HCT116 (cell line): ENCODE measurements at regions not wholly inside any gene's neighbourhood (a gene's known extent, or its start where the extent isn't known, plus 50 kb on each side); places are given as distances from the start of the nearest gene placed in this dataset.

Experiments
- ATAC-seq: fragments of 200-7000 bp; cut with Tn5 transposase; 2 replicates; pipeline ENCODE4 v1.9.1; 2020; ENCODE audit warnings: mild to moderate bottlenecking, moderate library complexity
- BruUV-seq: library from RNA; stranded (reverse); fragments of 400-500 nt; replicated peaks from 2 replicates; lab custom pipeline; 2021; lab: Mats Ljungman, UMichigan
- CTCF ChIA-PET: fragments of 300-600 bp; sonication (Branson Sonifier 250); formaldehyde crosslinking; loops from one replicate; lab custom pipeline; 2021; ENCODE audit warnings: antibody characterized with exemption; lab: Charles Lee
- POLR2A ChIA-PET: fragments of 300-600, 350-600 bp; sonication (Branson Sonifier 250); formaldehyde crosslinking; loops from one replicate; lab custom pipeline; 2021; ENCODE audit warnings: antibody characterized with exemption; lab: Charles Lee
- RAD21 ChIA-PET, 2 experiments: fragments of 300-600 bp; sonication (Branson Sonifier 250); formaldehyde crosslinking; loops; one replicate each; lab custom pipeline; 2023; ENCODE audit warnings: low total read pairs in 2 of 2; ENCODE audit not compliant: uncharacterized antibody in 2 of 2, unreplicated experiment in 2 of 2, low non-redundant PET in 1 of 2; lab: Charles Lee
- DNase-seq: peaks from one replicate; pipeline ENCODE4 v3.0.0-alpha.2; 2010; ENCODE audit warnings: low read depth, low spot score
- H2AFZ ChIP-seq: fragments of 200-600 bp; shearing (Covaris generic), sonication (generic); 2 replicates; pipeline ENCODE4 v1.6.1; 2017; ENCODE audit warnings: low read depth, mixed run types, mixed read lengths, antibody characterized with exemption, low read length; ENCODE audit not compliant: poor library complexity, severe bottlenecking
- H3K27ac ChIP-seq: 2 replicates; pipeline ENCODE4 v1.5.1; 2012; ENCODE audit warnings: low read depth, low read length
- H3K27me3 ChIP-seq: fragments of 200-600 bp; sonication (generic); 2 replicates; pipeline ENCODE4 v1.6.1; 2016; ENCODE audit warnings: mixed run types, low read length, mixed read lengths; ENCODE audit not compliant: insufficient read depth
- H3K36me3 ChIP-seq, 2 experiments: fragments of 200-500 bp in 1 of 2; fragments of 200-600 bp in 1 of 2; sonication (Bioruptor generic) in 1 of 2; sonication (generic) in 1 of 2; 2 replicates each; pipeline versions ENCODE4 v1.5.1 to v1.6.1; 2014 to 2016; ENCODE audit warnings: low read length in 2 of 2, inconsistent platforms in 1 of 2, mixed read lengths in 1 of 2, mixed run types in 1 of 2; ENCODE audit not compliant: insufficient read depth in 2 of 2, control insufficient read depth in 1 of 2
- H3K4me1 ChIP-seq, 2 experiments: fragments of 200-600 bp in 1 of 2; sonication (generic) in 1 of 2; 2 replicates each; pipeline versions ENCODE4 v1.5.1 to v1.6.1; 2012 to 2017; ENCODE audit warnings: low read length in 2 of 2, inconsistent platforms in 1 of 2, mild to moderate bottlenecking in 1 of 2, mixed read lengths in 1 of 2, mixed run types in 1 of 2, moderate library complexity in 1 of 2; ENCODE audit not compliant: insufficient read depth in 2 of 2, control insufficient read depth in 1 of 2
- H3K4me2 ChIP-seq: fragments of 200-600 bp; sonication (generic); 2 replicates; pipeline ENCODE4 v1.6.1; 2017; ENCODE audit warnings: mixed run types, low read length, mixed read lengths
- H3K4me3 ChIP-seq, 2 experiments: fragments of 200-600 bp in 1 of 2; sonication (generic) in 1 of 2; replicated peaks in 1 of 2; 2 replicates each; pipeline ENCODE4 v1.5.1; 2011 to 2016; ENCODE audit warnings: low read length in 2 of 2, control low read depth in 1 of 2, low read depth in 1 of 2, mild to moderate bottlenecking in 1 of 2, mixed read lengths in 1 of 2, mixed run types in 1 of 2
- H3K79me2 ChIP-seq: fragments of 200-600 bp; sonication (generic); 2 replicates; pipeline ENCODE4 v1.6.1; 2017; ENCODE audit warnings: mild to moderate bottlenecking, mixed run types, low read length, moderate library complexity, mixed read lengths; ENCODE audit not compliant: insufficient read depth
- H3K9ac ChIP-seq: fragments of 200-600 bp; sonication (generic); 2 replicates; pipeline ENCODE4 v1.6.1; 2016; ENCODE audit warnings: low read length, mixed read lengths
- H3K9me2 ChIP-seq: fragments of 200-600 bp; sonication (generic), shearing (Covaris generic); 2 replicates; pipeline ENCODE4 v1.6.1; 2017; ENCODE audit warnings: mixed run types, mild to moderate bottlenecking, moderate library complexity; ENCODE audit not compliant: insufficient read depth
- H3K9me3 ChIP-seq, 2 experiments: fragments of 200-500 bp in 1 of 2; fragments of 200-600 bp in 1 of 2; sonication (Bioruptor generic) in 1 of 2; sonication (generic) in 1 of 2; 2 replicates each; pipeline ENCODE4 v1.6.1; 2014 to 2017; ENCODE audit warnings: low read length in 2 of 2, mixed read lengths in 2 of 2, inconsistent platforms in 1 of 2, low read depth in 1 of 2, mild to moderate bottlenecking in 1 of 2, mixed run types in 1 of 2, moderate library complexity in 1 of 2; ENCODE audit not compliant: control insufficient read depth in 1 of 2, insufficient read depth in 1 of 2
- H4K20me1 ChIP-seq: fragments of 200-600 bp; sonication (generic), shearing (Covaris generic); 2 replicates; pipeline ENCODE4 v1.6.1; 2017; ENCODE audit warnings: mixed run types, mild to moderate bottlenecking, moderate library complexity; ENCODE audit not compliant: insufficient read depth
- CBX3 ChIP-seq: IDR thresholded peaks from 2 replicates; pipeline ENCODE4 v1.6.1; 2012; ENCODE audit warnings: low read depth
- EGR1 ChIP-seq: IDR thresholded peaks from 2 replicates; pipeline ENCODE4 v1.6.1; 2012; ENCODE audit warnings: low read depth
- EZH2 ChIP-seq: fragments of 200-600 bp; sonication (generic); IDR thresholded peaks from 2 replicates; pipeline ENCODE4 v1.6.1; 2017; ENCODE audit warnings: antibody characterized with exemption, mixed run types
- EZH2phosphoT487 ChIP-seq: fragments of 200-600 bp; IDR thresholded peaks from 2 replicates; pipeline ENCODE4 v1.6.1; 2018; ENCODE audit warnings: antibody characterized with exemption, borderline replicate concordance
- JUND ChIP-seq: IDR thresholded peaks from 2 replicates; pipeline ENCODE4 v1.6.1; 2012
- POLR2AphosphoS5 ChIP-seq: IDR thresholded peaks from 2 replicates; pipeline ENCODE4 v1.6.1; 2011; ENCODE audit warnings: mild to moderate bottlenecking, low read depth, low read length, moderate library complexity
- RAD21 ChIP-seq: IDR thresholded peaks from 2 replicates; pipeline ENCODE4 v1.6.1; 2012; ENCODE audit warnings: low read depth, mild to moderate bottlenecking
- SIN3A ChIP-seq: IDR thresholded peaks from 2 replicates; pipeline ENCODE4 v1.6.1; 2012; ENCODE audit warnings: low read depth
- SP1 ChIP-seq: IDR thresholded peaks from 2 replicates; pipeline ENCODE4 v1.6.1; 2012; ENCODE audit warnings: low read depth
- YY1 ChIP-seq: IDR thresholded peaks from 2 replicates; pipeline ENCODE4 v1.6.1; 2011; ENCODE audit warnings: low read length, low read depth, moderate library complexity, mild to moderate bottlenecking; ENCODE audit not compliant: insufficient replicate concordance; ENCODE audit errors: extremely low read depth
- ZFX ChIP-seq: fragments of 450-650 bp; IDR thresholded peaks from 2 replicates; pipeline ENCODE4 v1.6.1; 2017
- intact Hi-C: fragments of 100-400 bp; cut with micrococcal nuclease; formaldehyde crosslinking; loops from 2 replicates; pipeline ENCODE4 v1.10.0; 2022
- TF ChIP-seq, protein P1 (sequence below): IDR thresholded peaks from 2 replicates; pipeline ENCODE4 v1.6.1; 2011; ENCODE audit warnings: mild to moderate bottlenecking, low read length, moderate library complexity; ENCODE audit not compliant: insufficient replicate concordance; ENCODE audit errors: extremely low read depth
- TF ChIP-seq, protein P2 (sequence below): IDR thresholded peaks from 2 replicates; pipeline ENCODE4 v1.6.1; 2012
- TF ChIP-seq, protein P3 (sequence below): IDR thresholded peaks from 2 replicates; pipeline ENCODE4 v1.6.1; 2012
- TF ChIP-seq, protein P4 (sequence below): IDR thresholded peaks from 2 replicates; pipeline ENCODE4 v1.6.1; 2012; ENCODE audit warnings: low read depth

DNA sequence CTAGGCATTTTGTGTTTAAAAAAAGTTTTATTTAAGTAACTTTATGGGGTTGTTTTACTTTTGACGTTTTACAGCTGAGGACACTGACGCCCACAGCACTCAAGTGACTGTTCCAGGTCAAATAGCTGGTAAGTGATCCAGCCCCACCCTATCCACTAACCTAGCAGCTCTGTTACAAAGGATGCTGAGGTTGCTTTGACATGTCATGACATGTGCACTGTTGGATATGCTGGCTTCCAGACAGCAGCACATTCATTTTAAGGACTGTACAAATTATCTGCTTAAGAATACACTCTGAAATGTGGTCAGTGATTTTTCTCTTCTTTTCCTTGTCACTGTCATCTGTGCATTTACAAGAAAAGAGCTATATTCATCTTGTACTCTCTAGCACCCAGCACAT is 417.5 kb downstream of the ZEB2 start:
- intact Hi-C loops, result no loop called here
- no TSS peak for BruUV-seq
- H3K27ac ChIP-seq, result no peak overlapping the region
- CTCF ChIA-PET, result no interaction called here
- H2AFZ ChIP-seq, result no peak overlapping the region
- H3K9me3 ChIP-seq, result no peaks in the 10 kb centered on the region
- H4K20me1 ChIP-seq, result no peaks in the 10 kb centered on the region
- no peak for TF ChIP-seq SIN3A
- no peak for TF ChIP-seq POLR2AphosphoS5
- TF ChIP-seq, protein P1, sequence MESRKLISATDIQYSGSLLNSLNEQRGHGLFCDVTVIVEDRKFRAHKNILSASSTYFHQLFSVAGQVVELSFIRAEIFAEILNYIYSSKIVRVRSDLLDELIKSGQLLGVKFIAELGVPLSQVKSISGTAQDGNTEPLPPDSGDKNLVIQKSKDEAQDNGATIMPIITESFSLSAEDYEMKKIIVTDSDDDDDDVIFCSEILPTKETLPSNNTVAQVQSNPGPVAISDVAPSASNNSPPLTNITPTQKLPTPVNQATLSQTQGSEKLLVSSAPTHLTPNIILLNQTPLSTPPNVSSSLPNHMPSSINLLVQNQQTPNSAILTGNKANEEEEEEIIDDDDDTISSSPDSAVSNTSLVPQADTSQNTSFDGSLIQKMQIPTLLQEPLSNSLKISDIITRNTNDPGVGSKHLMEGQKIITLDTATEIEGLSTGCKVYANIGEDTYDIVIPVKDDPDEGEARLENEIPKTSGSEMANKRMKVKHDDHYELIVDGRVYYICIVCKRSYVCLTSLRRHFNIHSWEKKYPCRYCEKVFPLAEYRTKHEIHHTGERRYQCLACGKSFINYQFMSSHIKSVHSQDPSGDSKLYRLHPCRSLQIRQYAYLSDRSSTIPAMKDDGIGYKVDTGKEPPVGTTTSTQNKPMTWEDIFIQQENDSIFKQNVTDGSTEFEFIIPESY, result no peak
- no peak for TF ChIP-seq CBX3
- TF ChIP-seq, protein P2, sequence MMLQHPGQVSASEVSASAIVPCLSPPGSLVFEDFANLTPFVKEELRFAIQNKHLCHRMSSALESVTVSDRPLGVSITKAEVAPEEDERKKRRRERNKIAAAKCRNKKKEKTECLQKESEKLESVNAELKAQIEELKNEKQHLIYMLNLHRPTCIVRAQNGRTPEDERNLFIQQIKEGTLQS, result no peak
- no peak for TF ChIP-seq SP1
- no peak for TF ChIP-seq EGR1
- TF ChIP-seq ZFX, result no peak
- no peaks in the 10 kb centered on the region for H3K36me3 ChIP-seq
- RAD21 ChIA-PET, result no interaction called here
- H3K4me1 ChIP-seq, result no peaks in the 10 kb centered on the region
- no peaks in the 10 kb centered on the region for H3K27me3 ChIP-seq
- no peaks in the 10 kb centered on the region for H3K9me2 ChIP-seq
- H3K4me3 ChIP-seq, result no peak overlapping the region
- no peaks in the 10 kb centered on the region for H3K79me2 ChIP-seq
- DNase-seq, result no peak
- POLR2A ChIA-PET, result no interaction called here
- no peak overlapping the region for H3K9ac ChIP-seq
- H3K4me2 ChIP-seq, result no peak overlapping the region
- no peak for ATAC-seq

DNA sequence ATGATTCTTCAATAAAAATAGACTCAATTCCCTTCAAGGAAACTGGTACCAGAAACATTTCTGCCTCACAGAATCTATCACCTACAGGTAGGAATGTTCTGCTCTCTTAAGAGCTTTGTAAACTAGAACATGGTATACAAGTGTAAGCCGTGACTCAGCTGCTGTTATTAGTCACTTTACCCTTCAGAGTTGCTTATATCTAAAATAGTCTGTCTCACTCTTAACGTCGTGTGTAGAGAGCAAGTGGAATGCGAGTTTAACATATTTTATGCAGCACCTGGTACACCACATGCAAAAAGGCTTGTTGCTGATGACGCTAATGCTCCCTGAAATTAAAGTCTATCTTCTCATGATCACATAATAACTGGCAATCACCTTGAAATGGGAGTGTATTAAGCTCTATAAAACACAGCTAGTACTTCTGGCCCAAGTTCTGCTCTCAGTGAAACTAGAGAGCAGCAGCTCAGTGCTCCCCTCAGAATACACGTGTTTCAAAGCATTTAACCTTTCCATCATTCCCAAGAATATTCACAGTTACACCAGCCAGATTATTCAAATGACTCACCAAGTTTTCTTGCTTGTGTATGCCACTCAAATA is 420.0 kb downstream of the ZEB2 start:
- intact Hi-C loops, result no loop called here
- ATAC-seq, result no peak
- H4K20me1 ChIP-seq, result no peaks in the 10 kb centered on the region
- no peak overlapping the region for H2AFZ ChIP-seq
- no peaks in the 10 kb centered on the region for H3K9me3 ChIP-seq
- BruUV-seq, result no TSS peak
- no peak overlapping the region for H3K9ac ChIP-seq
- CTCF ChIA-PET, result no interaction called here
- H3K9me2 ChIP-seq, result no peaks in the 10 kb centered on the region
- H3K4me2 ChIP-seq, result no peak overlapping the region
- no peaks in the 10 kb centered on the region for H3K27me3 ChIP-seq
- POLR2A ChIA-PET, result no interaction called here
- RAD21 ChIA-PET, result no interaction called here
- TF ChIP-seq, protein P3, sequence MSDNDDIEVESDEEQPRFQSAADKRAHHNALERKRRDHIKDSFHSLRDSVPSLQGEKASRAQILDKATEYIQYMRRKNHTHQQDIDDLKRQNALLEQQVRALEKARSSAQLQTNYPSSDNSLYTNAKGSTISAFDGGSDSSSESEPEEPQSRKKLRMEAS, result no peak
- TF ChIP-seq, protein P4, sequence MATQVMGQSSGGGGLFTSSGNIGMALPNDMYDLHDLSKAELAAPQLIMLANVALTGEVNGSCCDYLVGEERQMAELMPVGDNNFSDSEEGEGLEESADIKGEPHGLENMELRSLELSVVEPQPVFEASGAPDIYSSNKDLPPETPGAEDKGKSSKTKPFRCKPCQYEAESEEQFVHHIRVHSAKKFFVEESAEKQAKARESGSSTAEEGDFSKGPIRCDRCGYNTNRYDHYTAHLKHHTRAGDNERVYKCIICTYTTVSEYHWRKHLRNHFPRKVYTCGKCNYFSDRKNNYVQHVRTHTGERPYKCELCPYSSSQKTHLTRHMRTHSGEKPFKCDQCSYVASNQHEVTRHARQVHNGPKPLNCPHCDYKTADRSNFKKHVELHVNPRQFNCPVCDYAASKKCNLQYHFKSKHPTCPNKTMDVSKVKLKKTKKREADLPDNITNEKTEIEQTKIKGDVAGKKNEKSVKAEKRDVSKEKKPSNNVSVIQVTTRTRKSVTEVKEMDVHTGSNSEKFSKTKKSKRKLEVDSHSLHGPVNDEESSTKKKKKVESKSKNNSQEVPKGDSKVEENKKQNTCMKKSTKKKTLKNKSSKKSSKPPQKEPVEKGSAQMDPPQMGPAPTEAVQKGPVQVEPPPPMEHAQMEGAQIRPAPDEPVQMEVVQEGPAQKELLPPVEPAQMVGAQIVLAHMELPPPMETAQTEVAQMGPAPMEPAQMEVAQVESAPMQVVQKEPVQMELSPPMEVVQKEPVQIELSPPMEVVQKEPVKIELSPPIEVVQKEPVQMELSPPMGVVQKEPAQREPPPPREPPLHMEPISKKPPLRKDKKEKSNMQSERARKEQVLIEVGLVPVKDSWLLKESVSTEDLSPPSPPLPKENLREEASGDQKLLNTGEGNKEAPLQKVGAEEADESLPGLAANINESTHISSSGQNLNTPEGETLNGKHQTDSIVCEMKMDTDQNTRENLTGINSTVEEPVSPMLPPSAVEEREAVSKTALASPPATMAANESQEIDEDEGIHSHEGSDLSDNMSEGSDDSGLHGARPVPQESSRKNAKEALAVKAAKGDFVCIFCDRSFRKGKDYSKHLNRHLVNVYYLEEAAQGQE, result no peak
- TF ChIP-seq JUND, result no peak
- TF ChIP-seq YY1, result no peak
- TF ChIP-seq EZH2, result no peak
- no peak for TF ChIP-seq RAD21
- TF ChIP-seq EZH2phosphoT487, result no peak
- TF ChIP-seq POLR2AphosphoS5, result no peak
- TF ChIP-seq, all 23 proteins: peak for 0
- no peak for DNase-seq
- no peaks in the 10 kb centered on the region for H3K36me3 ChIP-seq
- H3K27ac ChIP-seq, result no peak overlapping the region
- no peak overlapping the region for H3K4me3 ChIP-seq
- no peaks in the 10 kb centered on the region for H3K79me2 ChIP-seq
- H3K4me1 ChIP-seq, result no peaks in the 10 kb centered on the region
